GM19463 (cell line): ENCODE measurements at regions not wholly inside any gene's neighbourhood (a gene's known extent, or its start where the extent isn't known, plus 50 kb on each side); places are given as distances from the start of the nearest gene placed in this dataset.
"Not testable (repeated sequence)": the region's sequence is repeated elsewhere in the genome, so short reads cannot be mapped to it uniquely, and the experiment has no call there.

Experiments
- ATAC-seq: cut with Tn5 transposase; IDR thresholded peaks from one replicate; pipeline ENCODE4 v1.9.1; 2021; ENCODE audit warnings: mild to moderate bottlenecking, moderate library complexity; ENCODE audit not compliant: unreplicated experiment

GRCh38 chr14:105707099-105707498, 180.7 kb downstream of the TMEM121 start:
- ATAC-seq, result not testable (repeated sequence)

- ATAC-seq, result not testable (repeated sequence)
Observed at GRCh38 chr14:105707723-105708151, 181.4 kb downstream of the TMEM121 start.

GRCh38 chr14:105708251-105709134, 182.1 kb downstream of the TMEM121 start:
- not testable (repeated sequence) for ATAC-seq

- ATAC-seq, result no peak
Observed at GRCh38 chr14:105709281-105710118, 183.1 kb downstream of the TMEM121 start.

- ATAC-seq, result no peak
Observed at GRCh38 chr14:105710119-105711043, 184.0 kb downstream of the TMEM121 start.

DNA sequence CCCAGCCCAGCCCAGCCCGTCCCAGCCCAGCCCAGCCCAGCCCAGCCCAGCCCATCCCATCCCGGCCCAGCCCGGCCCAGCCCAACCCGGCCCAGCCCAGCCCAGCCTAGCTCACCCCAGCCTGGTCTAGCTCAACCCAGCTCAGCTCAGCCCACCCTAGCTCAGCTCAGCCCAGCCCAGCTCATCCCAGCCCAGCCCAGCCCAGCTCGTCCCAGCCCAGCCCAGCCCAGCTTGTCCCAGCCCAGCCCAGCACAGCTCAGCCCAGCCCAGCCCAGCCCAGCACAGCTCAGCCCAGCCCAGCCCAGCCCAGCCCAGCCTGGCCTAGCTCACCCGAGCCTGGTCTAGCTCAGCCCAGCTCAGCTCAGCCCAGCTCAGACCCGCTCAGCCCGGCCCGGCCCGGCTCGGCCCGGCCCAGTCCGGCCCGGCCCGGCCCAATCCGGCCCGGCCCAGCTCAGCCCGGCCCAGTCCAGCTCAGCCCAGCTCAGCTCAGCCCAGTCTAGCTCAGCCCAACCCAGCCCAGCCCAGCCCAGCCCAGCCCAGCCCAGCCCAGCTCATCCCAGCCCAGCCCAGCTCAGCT, 184.7 kb downstream of the TMEM121 start:
- no peak for ATAC-seq

DNA sequence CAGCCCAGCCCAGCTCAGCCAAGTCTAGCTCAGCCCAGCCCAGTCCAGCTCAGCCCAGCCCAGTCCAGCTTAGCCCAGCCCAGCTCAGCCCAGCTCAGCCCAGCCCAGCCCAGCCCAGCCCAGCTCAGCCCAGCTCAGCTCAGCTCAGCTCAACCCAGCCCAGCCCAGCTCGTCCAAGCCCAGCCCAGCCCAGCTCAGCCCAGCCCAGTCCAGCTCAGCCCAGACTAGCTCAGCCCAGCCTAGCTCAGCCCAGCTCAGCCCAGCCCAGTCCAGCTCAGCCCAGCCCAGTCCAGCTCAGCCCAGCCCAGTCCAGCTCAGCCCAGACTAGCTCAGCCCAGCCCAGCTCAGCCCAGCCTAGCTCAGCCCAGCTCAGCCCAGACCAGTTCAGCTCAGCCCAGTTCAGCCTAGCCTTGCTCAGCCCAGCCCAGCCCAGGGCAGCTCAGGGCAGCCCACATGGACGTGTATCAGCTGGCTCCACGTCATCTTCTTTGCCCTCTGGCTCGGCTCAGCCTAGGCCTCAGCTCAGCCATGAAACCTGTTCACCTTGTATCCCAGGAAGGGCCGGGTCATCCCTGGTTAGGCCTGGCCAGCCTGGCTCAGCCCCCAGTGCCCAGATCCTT, 185.6 kb downstream of the TMEM121 start:
- ATAC-seq, result no peak

DNA sequence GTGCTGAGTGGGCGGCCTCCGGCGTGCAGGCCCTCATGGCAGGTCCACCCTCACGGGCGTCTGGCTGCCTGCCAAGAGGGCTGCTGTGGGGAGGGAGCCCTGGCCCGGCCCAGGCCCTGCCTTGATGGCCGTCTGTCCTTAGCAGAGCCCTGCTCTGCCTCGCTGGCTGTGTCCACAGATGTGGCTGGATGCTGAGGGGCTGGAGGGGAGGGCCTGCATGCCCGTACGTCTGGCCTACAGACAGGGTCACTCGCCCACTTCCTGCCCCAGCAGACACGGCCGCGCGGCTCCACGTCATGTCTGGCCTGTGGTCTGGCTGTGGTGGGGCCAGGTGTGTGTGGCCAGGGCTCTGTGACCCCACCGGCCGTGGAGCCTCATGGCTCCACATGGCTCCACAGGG, 186.3 kb downstream of the TMEM121 start:
- ATAC-seq, result not testable (repeated sequence)

GRCh38 chr14:105713160-105713559, 186.8 kb downstream of the TMEM121 start:
- not testable (repeated sequence) for ATAC-seq

DNA sequence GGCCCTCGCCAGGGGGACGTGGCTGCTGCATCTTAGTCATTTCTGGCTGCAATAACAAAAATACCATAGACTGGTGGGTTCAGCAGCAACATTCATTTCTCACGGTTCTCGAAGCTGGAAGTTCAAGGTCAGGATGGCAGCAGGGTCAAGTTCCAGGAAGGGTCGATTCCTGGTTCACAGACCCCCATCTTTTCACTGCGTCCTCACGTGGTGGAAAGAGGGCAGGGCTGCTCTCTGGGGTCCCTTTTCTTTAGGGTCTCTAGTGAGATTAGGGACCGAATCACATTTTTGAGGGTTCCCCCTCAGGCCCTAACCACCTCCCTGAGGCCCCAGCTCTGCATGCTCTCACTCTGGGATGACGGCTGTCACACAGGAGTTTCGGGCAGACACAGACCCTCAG, 187.5 kb downstream of the TMEM121 start:
- not testable (repeated sequence) for ATAC-seq

GRCh38 chr14:105718787-105719186, 192.4 kb downstream of the TMEM121 start:
- not testable (repeated sequence) for ATAC-seq

DNA sequence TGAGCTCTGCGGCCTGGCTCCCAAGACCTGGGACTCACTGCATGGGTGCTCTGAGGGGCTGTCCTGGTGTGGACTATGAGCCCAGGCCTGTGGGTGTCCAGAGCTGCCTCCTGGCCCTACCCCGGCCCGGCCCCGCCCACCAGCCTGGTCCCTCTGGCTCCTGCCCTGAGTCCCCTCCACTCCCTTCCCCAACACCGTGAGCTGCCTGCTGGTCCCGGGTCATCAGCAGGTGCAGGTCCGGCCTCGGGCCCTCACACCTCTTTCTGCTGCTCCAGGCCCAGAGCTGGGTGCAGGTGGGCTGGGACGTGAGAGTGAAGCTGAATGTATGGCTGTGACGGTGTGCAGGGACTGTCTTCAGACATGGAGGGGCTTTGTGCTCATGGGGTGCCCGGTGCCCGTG, 193.7 kb downstream of the TMEM121 start:
- not testable (repeated sequence) for ATAC-seq

GRCh38 chr14:105720852-105721601, 194.6 kb downstream of the TMEM121 start:
- not testable (repeated sequence) for ATAC-seq

DNA sequence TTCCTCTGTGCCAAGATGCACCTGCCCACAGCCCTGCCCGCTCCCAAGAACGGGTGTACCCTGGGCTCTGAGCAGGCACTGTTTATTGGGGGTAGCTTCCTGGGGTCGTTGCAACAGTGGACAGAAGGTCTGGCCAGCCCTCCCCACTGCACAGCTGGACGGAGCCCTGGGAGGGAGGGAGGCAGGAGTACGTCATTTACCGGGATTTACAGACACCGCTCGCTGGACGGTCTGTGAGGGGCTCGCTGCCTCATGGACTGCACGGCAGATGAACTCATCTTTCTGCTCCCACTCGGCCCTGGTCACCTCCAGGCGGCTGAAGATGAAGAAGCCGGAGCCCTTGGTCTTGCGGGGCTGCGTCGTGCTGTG, 195.2 kb downstream of the TMEM121 start:
- ATAC-seq, result not testable (repeated sequence)

GRCh38 chr14:105721996-105722709, 195.8 kb downstream of the TMEM121 start:
- not testable (repeated sequence) for ATAC-seq

DNA sequence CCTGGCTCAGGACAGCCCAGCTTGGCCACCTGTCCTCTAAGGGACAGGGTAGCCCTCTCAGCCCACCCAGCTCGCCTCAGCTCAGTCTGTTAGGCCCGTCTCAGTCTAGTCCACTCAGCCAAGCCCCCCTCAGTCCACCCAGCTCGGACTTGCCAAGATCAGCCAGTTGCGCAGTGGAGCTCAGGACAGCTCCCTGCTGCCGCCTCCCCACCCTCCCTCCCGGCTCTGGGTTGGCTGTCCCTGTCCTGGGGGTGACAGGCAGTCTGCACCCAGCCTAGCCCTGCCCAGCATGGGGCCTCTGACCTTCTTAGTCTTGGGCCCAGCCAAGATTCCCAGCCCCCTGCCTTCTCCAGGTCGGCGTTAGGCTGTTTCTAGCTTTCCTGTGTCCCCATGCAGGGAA, 196.9 kb downstream of the TMEM121 start:
- not testable (repeated sequence) for ATAC-seq

- ATAC-seq, result not testable (repeated sequence)
Observed at GRCh38 chr14:105723776-105724175, 197.4 kb downstream of the TMEM121 start.

DNA sequence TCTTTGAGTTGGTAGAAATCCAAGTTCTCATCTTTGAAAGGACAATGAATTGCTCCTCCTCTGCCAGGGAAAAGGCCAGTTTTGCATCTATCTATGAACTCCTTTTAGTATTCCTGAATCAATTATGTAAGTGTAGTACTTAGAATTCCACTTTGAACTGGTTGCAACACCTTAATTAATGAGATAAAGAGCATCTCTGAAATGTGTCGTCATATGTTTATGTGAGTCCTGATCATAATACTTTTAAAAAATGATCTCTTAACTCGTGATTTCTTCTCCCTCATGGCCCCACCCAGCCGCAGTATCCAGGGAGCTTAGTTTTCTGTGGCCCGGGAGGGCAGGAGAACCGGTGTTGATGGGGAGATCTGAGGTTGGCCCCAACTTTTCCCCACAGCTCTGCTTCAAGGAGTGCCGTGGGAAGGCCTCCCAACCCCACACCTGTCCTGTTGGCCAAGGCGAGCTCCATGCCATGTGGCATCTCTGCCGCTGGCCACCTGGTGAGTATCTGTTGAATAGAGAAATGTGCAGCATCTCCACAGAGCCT, 203.5 kb downstream of the TMEM121 start:
- ATAC-seq, result not testable (repeated sequence)
